Keratinocyte (primary cell): ENCODE measurements at regions not wholly inside any gene's neighbourhood (a gene's known extent, or its start where the extent isn't known, plus 50 kb on each side); places are given as distances from the start of the nearest gene placed in this dataset.
A peak's percentile ranks its signal among the peaks of the same experiment; 100 is the strongest.

ENCODE experiments used
- DNase-seq: peaks from one replicate; pipeline ENCODE4 v3.0.0-alpha.2; 2011; ENCODE audit warnings: low read depth, missing footprints, low spot score
- FAIRE-seq: peaks from 2 replicates; lab custom pipeline; 2011; peaks lifted over from hg19 to GRCh38; lab: Jason Lieb, UNC
- H2AFZ ChIP-seq: 2 replicates; pipeline ENCODE4 v1.6.0; 2012; ENCODE audit warnings: low read length, control low read depth, inconsistent platforms; ENCODE audit not compliant: control insufficient read depth
- H3K27ac ChIP-seq: 2 replicates; pipeline ENCODE4 v1.5.1; 2011; ENCODE audit warnings: low read length; ENCODE audit not compliant: control insufficient read depth, insufficient read depth
- H3K27me3 ChIP-seq: 3 replicates; pipeline ENCODE4 v1.6.0; 2011; ENCODE audit warnings: low read length; ENCODE audit not compliant: control insufficient read depth, insufficient read depth; ENCODE audit errors: extremely low read depth
- H3K36me3 ChIP-seq, 2 experiments: 2 replicates in 1 of 2; 3 replicates in 1 of 2; pipeline ENCODE4 v1.5.1; 2011; ENCODE audit warnings: low read length in 2 of 2, mild to moderate bottlenecking in 1 of 2; ENCODE audit not compliant: control insufficient read depth in 2 of 2, insufficient read depth in 2 of 2; ENCODE audit errors: extremely low read depth in 1 of 2
- H3K4me1 ChIP-seq: 3 replicates; pipeline ENCODE4 v1.5.1; 2011; ENCODE audit warnings: low read length; ENCODE audit not compliant: control insufficient read depth, insufficient read depth; ENCODE audit errors: extremely low read depth
- H3K4me2 ChIP-seq: 3 replicates; pipeline ENCODE4 v1.6.0; 2011; ENCODE audit warnings: low read depth, low read length; ENCODE audit not compliant: control insufficient read depth, insufficient read depth; ENCODE audit errors: extremely low read depth
- H3K4me3 ChIP-seq, 3 experiments: fragments of 200-600 bp in 1 of 3; sonication (generic) in 1 of 3; 2 replicates in 2 of 3; 3 replicates in 1 of 3; pipeline ENCODE4 v1.5.1; 2011 to 2016; ENCODE audit warnings: low read length in 3 of 3, mild to moderate bottlenecking in 3 of 3, control low read depth in 2 of 3, inconsistent platforms in 1 of 3, low read depth in 1 of 3, mixed read lengths in 1 of 3, mixed run types in 1 of 3, moderate library complexity in 1 of 3; ENCODE audit not compliant: control insufficient read depth in 2 of 3, insufficient read depth in 2 of 3; ENCODE audit errors: extremely low read depth in 1 of 3
- H3K79me2 ChIP-seq: 2 replicates; pipeline ENCODE4 v1.6.0; 2012; ENCODE audit warnings: low read length; ENCODE audit not compliant: control insufficient read depth, insufficient read depth
- H3K9ac ChIP-seq: 3 replicates; pipeline ENCODE4 v1.6.0; 2011; ENCODE audit warnings: low read length; ENCODE audit not compliant: control insufficient read depth, insufficient read depth; ENCODE audit errors: extremely low read depth
- H3K9me1 ChIP-seq: 3 replicates; pipeline ENCODE4 v1.6.0; 2011; ENCODE audit warnings: low read length; ENCODE audit not compliant: control insufficient read depth, insufficient read depth; ENCODE audit errors: extremely low read depth
- H3K9me3 ChIP-seq: 2 replicates; pipeline ENCODE4 v1.5.1; 2012; ENCODE audit warnings: low read depth, low read length; ENCODE audit not compliant: control insufficient read depth
- H4K20me1 ChIP-seq: 3 replicates; pipeline ENCODE4 v1.6.0; 2011; ENCODE audit warnings: low read length; ENCODE audit not compliant: control insufficient read depth, insufficient read depth; ENCODE audit errors: extremely low read depth
- CTCF ChIP-seq, 3 experiments: IDR thresholded peaks in 1 of 3; conservative IDR thresholded peaks in 1 of 3; optimal IDR thresholded peaks in 1 of 3; 2 replicates in 2 of 3; 3 replicates in 1 of 3; pipeline versions ENCODE3 to v1.5.1; 2011; ENCODE audit warnings: low read length in 3 of 3, mild to moderate bottlenecking in 3 of 3, moderate library complexity in 2 of 3, control low read depth in 1 of 3, inconsistent platforms in 1 of 3; ENCODE audit not compliant: insufficient read depth in 2 of 3; ENCODE audit errors: extremely low read depth in 1 of 3
- EZH2 ChIP-seq: IDR thresholded peaks from one replicate; pipeline ENCODE4 v1.6.1; 2012; ENCODE audit warnings: inconsistent platforms, mild to moderate bottlenecking, low read length, moderate library complexity
- dilution Hi-C: fragments of 300-500 bp; cut with MboI; formaldehyde crosslinking; loops from one replicate; pipeline ENCODE4 v1.7.0; 2020; ENCODE audit warnings: low sequenced_read_pairs; ENCODE audit not compliant: extremely low pct_ligation_motif_present

- Histone ChIP-seq H3K36me3 (no peaks in the 10 kb centered on the region), H4K20me1 (no peaks in the 10 kb centered on the region), H3K79me2 (no peaks in the 10 kb centered on the region), H2AFZ (no peak overlapping the region), H3K4me1 (peaks cover 40% of the 10 kb centered on the region), H3K9me3 (no peaks in the 10 kb centered on the region), H3K9ac (no peak overlapping the region), H3K27ac (no peak overlapping the region), H3K27me3 (no peaks in the 10 kb centered on the region), H3K9me1 (no peaks in the 10 kb centered on the region), H3K4me3 (no peak overlapping the region), H3K4me2 (no peak overlapping the region)
- dilution Hi-C loops = no loop called here
- TF ChIP-seq CTCF (optimal IDR thresholded peaks at IDR 0.05 in 1 of 3, IDR thresholded peaks at IDR 0.05 in 1 of 3, conservative IDR thresholded peaks at IDR 0.05 in 1 of 3; ENCODE audit: extremely low read depth in 1 of 3, insufficient read depth in 2 of 3, low read length in 3 of 3) = no peak
- TF ChIP-seq EZH2 = no peak
- DNase-seq (no peak), FAIRE-seq (peak; percentile 67)
Observed at GRCh38 chr15:39299486-39300267, 281.2 kb upstream of the THBS1 start.

GRCh38 chr15:39300451-39301153, 280.3 kb upstream of the THBS1 start:
- H2AFZ ChIP-seq = no peak overlapping the region
- H3K27ac ChIP-seq = no peak overlapping the region
- H3K9ac ChIP-seq = no peak overlapping the region
- no peaks in the 10 kb centered on the region for H4K20me1 ChIP-seq
- no peaks in the 10 kb centered on the region for H3K36me3 ChIP-seq
- H3K4me3 ChIP-seq = peak overlapping the region in 1 of 3 experiments; percentile 9
- dilution Hi-C loops = no loop called here
- H3K27me3 ChIP-seq = no peaks in the 10 kb centered on the region
- TF ChIP-seq CTCF (optimal IDR thresholded peaks at IDR 0.05 in 1 of 3, IDR thresholded peaks at IDR 0.05 in 1 of 3, conservative IDR thresholded peaks at IDR 0.05 in 1 of 3; ENCODE audit: extremely low read depth in 1 of 3, insufficient read depth in 2 of 3, low read length in 3 of 3) (no peak), EZH2 (no peak)
- H3K9me3 ChIP-seq = no peaks in the 10 kb centered on the region
- H3K79me2 ChIP-seq = no peaks in the 10 kb centered on the region
- no peaks in the 10 kb centered on the region for H3K9me1 ChIP-seq
- H3K4me1 ChIP-seq = peaks cover 45% of the 10 kb centered on the region
- FAIRE-seq (peak; percentile 48), DNase-seq (no peak)
- no peak overlapping the region for H3K4me2 ChIP-seq
